ENCODE measurements at regions not wholly inside any gene's neighbourhood (a gene's known extent, or its start where the extent isn't known, plus 50 kb on each side); places are given as distances from the start of the nearest gene placed in this dataset.
"Not testable (repeated sequence)": the region's sequence is repeated elsewhere in the genome, so short reads cannot be mapped to it uniquely, and the experiment has no call there.

DNA sequence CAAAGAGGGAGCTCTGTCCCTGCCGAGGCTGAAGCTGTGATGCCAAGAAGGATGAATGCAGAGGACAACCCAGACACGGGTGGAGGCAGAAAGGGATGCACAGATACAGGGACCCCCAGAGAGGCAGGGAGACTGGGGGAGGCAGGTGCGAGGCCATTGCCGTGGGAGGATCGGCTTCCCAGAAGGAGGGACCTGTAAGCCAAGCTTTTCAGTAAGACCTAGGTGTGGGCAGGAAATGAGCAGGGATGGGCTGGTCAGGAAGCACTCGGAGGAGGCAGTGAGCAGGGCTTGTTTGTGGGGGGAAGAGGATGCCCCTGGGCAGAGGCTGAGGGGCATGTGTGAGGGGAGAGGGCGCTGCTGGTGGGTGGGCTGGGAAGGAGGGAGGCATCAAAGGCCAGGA is 67.7 kb upstream of the WNT4 start:
- DNase-seq: no peak
- Histone ChIP-seq H2BK120ac (ENCODE audit: insufficient read depth, low read length, poor library complexity) (no peak overlapping the region), H3K27ac (ENCODE audit: low read depth, low read length) (no peak overlapping the region), H3K14ac (ENCODE audit: low read length) (no peak overlapping the region), H3K4me2 (ENCODE audit: low read length) (no peak overlapping the region), H4K91ac (ENCODE audit: low read depth, low read length) (no peak overlapping the region), H3K79me1 (ENCODE audit: low read length) (peaks cover 4% of the 10 kb centered on the region), H3K4ac (ENCODE audit: low read depth, low read length) (no peak overlapping the region), H3K9me3 (ENCODE audit: insufficient read depth, low read depth, low read length) (no peaks in the 10 kb centered on the region), H3K4me1 (ENCODE audit: control insufficient read depth in 1 of 2, insufficient read depth in 2 of 2, low read length in 2 of 2) (peaks cover 10 to 13% of the 10 kb centered on the region in 2 experiments), H3K27me3 (ENCODE audit: insufficient read depth, low read length) (no peaks in the 10 kb centered on the region), H3K9ac (ENCODE audit: low read length) (no peak overlapping the region), H3K79me2 (ENCODE audit: control insufficient read depth, insufficient read depth, low read length, poor library complexity) (no peaks in the 10 kb centered on the region), H2AK5ac (ENCODE audit: low read length) (no peak overlapping the region), H4K12ac (ENCODE audit: low read depth, low read length) (no peak overlapping the region), H3K36me3 (ENCODE audit: control insufficient read depth in 1 of 2, insufficient read depth in 2 of 2, low read length in 2 of 2) (no peaks in the 10 kb centered on the region), H3K18ac (ENCODE audit: low read length) (no peak overlapping the region), H2BK12ac (ENCODE audit: low read length) (no peak overlapping the region), H3K23ac (ENCODE audit: low read length) (no peak overlapping the region), H2AFZ (ENCODE audit: insufficient read depth, low read length, poor library complexity) (no peak overlapping the region), H3K4me3 (ENCODE audit: low read depth, low read length) (no peak overlapping the region), H2BK5ac (ENCODE audit: low read depth, low read length, poor library complexity) (no peak overlapping the region), H4K8ac (ENCODE audit: low read depth, low read length) (no peak overlapping the region)
- no CpG with 5 or more reads among the region's 7 CpGs for WGBS (ENCODE audit: extremely low coverage, insufficient coverage, insufficient read length)

DNA sequence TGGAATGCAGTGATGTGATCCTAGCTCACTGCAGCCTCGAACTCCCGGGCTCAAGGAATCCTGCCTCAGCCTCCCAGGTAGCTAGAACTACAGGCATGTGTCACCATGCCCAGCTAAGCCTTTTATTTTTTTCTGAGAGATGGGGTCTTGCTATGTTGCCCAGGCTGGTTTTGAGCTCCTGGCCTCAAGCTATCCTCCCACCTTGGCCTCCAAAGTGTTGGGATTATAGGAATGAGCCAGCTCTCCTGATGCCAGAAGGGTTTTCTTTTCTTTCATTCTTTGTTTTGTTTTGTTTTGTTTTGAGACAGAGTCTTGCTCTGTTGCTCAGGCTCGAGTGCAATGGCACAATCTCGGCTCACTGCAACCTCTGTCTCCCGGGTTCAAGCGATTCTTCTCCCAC is 68.6 kb upstream of the WNT4 start:
- H3K9ac ChIP-seq (ENCODE audit: low read length); H4K8ac ChIP-seq (ENCODE audit: low read depth, low read length): not testable (repeated sequence)

DNA sequence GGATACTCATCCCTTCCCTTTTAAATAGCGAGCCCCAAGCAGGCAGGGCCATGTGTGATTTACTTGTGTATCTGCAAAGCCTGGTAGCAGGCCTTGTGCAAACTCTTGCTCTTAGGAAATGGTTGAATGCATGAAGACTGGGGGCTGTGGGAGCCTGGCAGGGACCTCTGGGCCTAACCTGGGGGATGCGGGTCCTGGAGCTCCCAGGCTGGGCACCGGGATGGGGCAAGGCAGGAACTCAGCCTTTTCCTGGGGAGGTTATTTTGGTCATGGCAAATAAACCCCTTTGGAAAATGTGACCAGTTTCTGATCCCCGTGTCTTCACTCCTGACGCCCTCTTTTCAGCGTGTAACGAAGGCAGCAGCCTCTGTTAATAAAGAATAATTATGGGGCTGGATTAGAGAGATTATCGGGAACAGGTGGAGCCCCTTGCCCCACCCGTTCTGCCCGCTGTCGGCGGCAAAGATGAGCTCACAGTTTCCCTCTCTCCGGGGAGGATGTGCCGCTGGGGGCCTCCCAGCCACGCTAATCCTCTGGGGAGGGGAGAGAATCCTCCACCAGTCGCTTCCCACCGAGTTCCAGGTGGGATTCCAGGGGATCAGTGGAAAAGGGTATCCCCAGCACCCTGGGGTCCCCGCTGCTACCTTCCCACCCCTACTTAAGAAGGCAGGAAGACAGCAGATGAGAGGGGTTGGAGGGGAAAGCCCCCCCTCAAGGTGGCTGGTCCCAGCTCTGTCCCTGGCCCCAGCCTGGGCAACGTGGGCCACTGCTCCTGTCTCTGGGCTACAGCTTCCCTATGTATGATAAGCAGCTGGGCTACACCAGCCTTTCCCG is 69.7 kb upstream of the WNT4 start:
- Histone ChIP-seq H3K79me2 (ENCODE audit: control insufficient read depth, insufficient read depth, low read length, poor library complexity) (no peaks in the 10 kb centered on the region), H2AFZ (ENCODE audit: insufficient read depth, low read length, poor library complexity) (no peak overlapping the region), H3K36me3 (ENCODE audit: control insufficient read depth in 1 of 2, insufficient read depth in 2 of 2, low read length in 2 of 2) (no peaks in the 10 kb centered on the region), H4K12ac (ENCODE audit: low read depth, low read length) (no peak overlapping the region), H3K9ac (ENCODE audit: low read length) (no peak overlapping the region), H3K18ac (ENCODE audit: low read length) (no peak overlapping the region), H2BK12ac (ENCODE audit: low read length) (no peak overlapping the region), H3K4ac (ENCODE audit: low read depth, low read length) (no peak overlapping the region), H3K27ac (ENCODE audit: low read depth, low read length) (no peak overlapping the region), H3K27me3 (ENCODE audit: insufficient read depth, low read length) (no peaks in the 10 kb centered on the region), H3K4me3 (ENCODE audit: low read depth, low read length) (no peak overlapping the region), H3K23ac (ENCODE audit: low read length) (no peak overlapping the region), H2BK120ac (ENCODE audit: insufficient read depth, low read length, poor library complexity) (no peak overlapping the region), H4K8ac (ENCODE audit: low read depth, low read length) (no peak overlapping the region), H3K4me2 (ENCODE audit: low read length) (no peak overlapping the region), H3K4me1 (ENCODE audit: control insufficient read depth in 1 of 2, insufficient read depth in 2 of 2, low read length in 2 of 2) (peaks cover 10 to 13% of the 10 kb centered on the region in 2 experiments), H3K9me3 (ENCODE audit: insufficient read depth, low read depth, low read length) (no peaks in the 10 kb centered on the region), H2BK5ac (ENCODE audit: low read depth, low read length, poor library complexity) (no peak overlapping the region), H3K79me1 (ENCODE audit: low read length) (peaks cover 4% of the 10 kb centered on the region), H4K91ac (ENCODE audit: low read depth, low read length) (no peak overlapping the region), H3K14ac (ENCODE audit: low read length) (no peak overlapping the region), H2AK5ac (ENCODE audit: low read length) (no peak overlapping the region)
- DNase-seq: no peak
- no CpG with 5 or more reads among the region's 20 CpGs for WGBS (ENCODE audit: extremely low coverage, insufficient coverage, insufficient read length)

More for the DNA sequence above, 68.6 kb upstream of the WNT4 start:
- not testable (repeated sequence) for H3K27ac ChIP-seq (ENCODE audit: low read depth, low read length); H2BK12ac ChIP-seq (ENCODE audit: low read length); H3K36me3 ChIP-seq (ENCODE audit: control insufficient read depth in 1 of 2, insufficient read depth in 2 of 2, low read length in 2 of 2); H3K14ac ChIP-seq (ENCODE audit: low read length); H3K4me2 ChIP-seq (ENCODE audit: low read length); H2BK120ac ChIP-seq (ENCODE audit: insufficient read depth, low read length, poor library complexity); H3K23ac ChIP-seq (ENCODE audit: low read length); H3K27me3 ChIP-seq (ENCODE audit: insufficient read depth, low read length); H3K79me1 ChIP-seq (ENCODE audit: low read length); H4K91ac ChIP-seq (ENCODE audit: low read depth, low read length); H2BK5ac ChIP-seq (ENCODE audit: low read depth, low read length, poor library complexity); H2AFZ ChIP-seq (ENCODE audit: insufficient read depth, low read length, poor library complexity); H3K79me2 ChIP-seq (ENCODE audit: control insufficient read depth, insufficient read depth, low read length, poor library complexity); DNase-seq; H2AK5ac ChIP-seq (ENCODE audit: low read length); H3K9me3 ChIP-seq (ENCODE audit: insufficient read depth, low read depth, low read length); H3K18ac ChIP-seq (ENCODE audit: low read length); H4K12ac ChIP-seq (ENCODE audit: low read depth, low read length); H3K4me3 ChIP-seq (ENCODE audit: low read depth, low read length); H3K4ac ChIP-seq (ENCODE audit: low read depth, low read length)
- no CpG with 5 or more reads among the region's 6 CpGs for WGBS (ENCODE audit: extremely low coverage, insufficient coverage, insufficient read length)
- H3K4me1 ChIP-seq (ENCODE audit: control insufficient read depth in 1 of 2, insufficient read depth in 2 of 2, low read length in 2 of 2): peaks cover 10 to 13% of the 10 kb centered on the region in 2 experiments

DNA sequence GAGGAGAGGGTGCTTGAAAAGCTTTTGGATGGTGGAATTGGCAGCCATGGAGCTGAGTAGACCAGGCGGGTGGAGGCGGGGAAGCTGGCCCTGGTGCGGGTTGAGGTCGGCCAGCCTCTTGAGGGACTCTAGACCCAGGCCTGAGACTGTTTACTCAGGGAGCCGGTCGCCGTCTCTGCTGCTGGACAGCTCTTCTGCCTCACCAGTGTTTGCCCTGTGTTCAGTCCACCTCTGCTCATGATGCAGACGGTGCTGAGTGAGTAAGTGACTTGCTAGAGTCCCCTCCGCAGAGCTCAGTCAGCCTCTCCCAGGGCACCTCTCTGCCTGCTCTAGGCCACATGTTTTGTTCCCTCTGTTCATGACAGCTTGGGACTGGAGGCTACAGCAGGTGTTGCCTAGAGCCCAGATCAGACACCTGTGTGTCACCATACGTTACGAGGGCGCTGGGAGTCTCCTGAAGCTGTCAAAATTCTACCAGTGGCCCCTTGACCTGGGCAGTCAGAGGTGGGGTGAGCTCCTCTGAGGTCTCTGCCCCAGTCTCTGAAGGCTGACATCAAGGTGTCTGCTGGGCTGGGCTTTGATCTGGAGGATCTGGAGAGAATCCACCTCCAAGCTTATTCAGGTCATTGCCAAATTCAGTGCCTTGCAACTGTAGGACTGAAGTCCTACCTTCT is 73.5 kb upstream of the WNT4 start:
- Histone ChIP-seq H2BK120ac (ENCODE audit: insufficient read depth, low read length, poor library complexity) (no peak overlapping the region), H3K4me1 (ENCODE audit: control insufficient read depth in 1 of 2, insufficient read depth in 2 of 2, low read length in 2 of 2) (no peaks in the 10 kb centered on the region), H4K91ac (ENCODE audit: low read depth, low read length) (no peak overlapping the region), H2AK5ac (ENCODE audit: low read length) (no peak overlapping the region), H4K8ac (ENCODE audit: low read depth, low read length) (no peak overlapping the region), H3K27me3 (ENCODE audit: insufficient read depth, low read length) (no peaks in the 10 kb centered on the region), H3K79me1 (ENCODE audit: low read length) (no peaks in the 10 kb centered on the region), H3K23ac (ENCODE audit: low read length) (no peak overlapping the region), H2BK5ac (ENCODE audit: low read depth, low read length, poor library complexity) (no peak overlapping the region), H3K79me2 (ENCODE audit: control insufficient read depth, insufficient read depth, low read length, poor library complexity) (no peaks in the 10 kb centered on the region), H4K12ac (ENCODE audit: low read depth, low read length) (no peak overlapping the region), H3K4ac (ENCODE audit: low read depth, low read length) (no peak overlapping the region), H3K27ac (ENCODE audit: low read depth, low read length) (no peak overlapping the region), H3K4me3 (ENCODE audit: low read depth, low read length) (no peak overlapping the region), H3K36me3 (ENCODE audit: control insufficient read depth in 1 of 2, insufficient read depth in 2 of 2, low read length in 2 of 2) (no peaks in the 10 kb centered on the region), H3K18ac (ENCODE audit: low read length) (no peak overlapping the region), H3K4me2 (ENCODE audit: low read length) (no peak overlapping the region), H3K9ac (ENCODE audit: low read length) (no peak overlapping the region), H3K9me3 (ENCODE audit: insufficient read depth, low read depth, low read length) (no peaks in the 10 kb centered on the region), H3K14ac (ENCODE audit: low read length) (no peak overlapping the region), H2BK12ac (ENCODE audit: low read length) (no peak overlapping the region), H2AFZ (ENCODE audit: insufficient read depth, low read length, poor library complexity) (no peak overlapping the region)
- WGBS (ENCODE audit: extremely low coverage, insufficient coverage, insufficient read length): no CpG with 5 or more reads among the region's 12 CpGs
- DNase-seq: no peak
